GM12878 (cell line): ENCODE measurements at regions not wholly inside any gene's neighbourhood (a gene's known extent, or its start where the extent isn't known, plus 50 kb on each side); places are given as distances from the start of the nearest gene placed in this dataset. TPM values are rescaled to one million over a fixed set of nuclear protein-coding genes. Genes with fewer than 3 reads are reported as not detected.

Source experiments
- ATAC-seq: fragments of 200-7000 bp; cut with Tn5 transposase; 3 replicates; pipeline ENCODE4 v1.9.1; 2020; ENCODE audit warnings: mild to moderate bottlenecking, moderate library complexity
- BruUV-seq: library from RNA; stranded (reverse); fragments of 400-500 nt; replicated peaks from 2 replicates; lab custom pipeline; 2021; lab: Mats Ljungman, UMichigan
- CTCF ChIA-PET: fragments of 300-600 bp; sonication (Branson Sonifier 250); formaldehyde crosslinking; extraction: SDS; loops from one replicate; lab custom pipeline; 2021; ENCODE audit warnings: inconsistent platforms; lab: Yijun Ruan, JAX
- POLR2A ChIA-PET: fragments of 350-600 bp; formaldehyde crosslinking; extraction: SDS; loops from one replicate; lab custom pipeline; 2021; ENCODE audit warnings: inconsistent platforms; lab: Charles Lee
- RAD21 ChIA-PET: fragments of 300-600 bp; sonication (Branson Sonifier 250); formaldehyde crosslinking; loops from one replicate; lab custom pipeline; 2023; ENCODE audit warnings: antibody characterized with exemption; ENCODE audit not compliant: unreplicated experiment; lab: Charles Lee
- SMC1A ChIA-PET: fragments of 300-600 bp; sonication (Branson Sonifier 250); formaldehyde crosslinking; loops from one replicate; lab custom pipeline; 2023; ENCODE audit not compliant: unreplicated experiment, uncharacterized antibody; lab: Charles Lee
- DNase-seq: peaks from one replicate; pipeline ENCODE4 v3.0.0-alpha.2; 2011; ENCODE audit warnings: low read depth, low spot score
- FAIRE-seq: peaks from 3 replicates; lab custom pipeline; 2011; peaks lifted over from hg19 to GRCh38; lab: Jason Lieb, UNC
- H2AFZ ChIP-seq: 2 replicates; pipeline ENCODE4 v1.6.0; 2011; ENCODE audit warnings: low read depth, low read length, control low read depth; ENCODE audit not compliant: control insufficient read depth
- H3K27ac ChIP-seq: 2 replicates; pipeline ENCODE4 v1.5.1; 2011; ENCODE audit warnings: control low read depth; ENCODE audit not compliant: control insufficient read depth, insufficient read depth
- H3K27me3 ChIP-seq, 2 experiments: replicated peaks in 1 of 2; 2 replicates each; pipeline versions ENCODE4 v1.6.0 to v1.6.1; 2011; ENCODE audit warnings: low read length in 1 of 2; ENCODE audit not compliant: control insufficient read depth in 2 of 2, insufficient read depth in 2 of 2
- H3K36me3 ChIP-seq, 2 experiments: 2 replicates each; pipeline ENCODE4 v1.5.1; 2011; ENCODE audit warnings: low read length in 1 of 2; ENCODE audit not compliant: control insufficient read depth in 2 of 2, insufficient read depth in 2 of 2
- H3K4me1 ChIP-seq: 2 replicates; pipeline ENCODE4 v1.6.1; 2011; ENCODE audit warnings: mild to moderate bottlenecking, low read length, moderate library complexity, mixed read lengths; ENCODE audit not compliant: control insufficient read depth, insufficient read depth
- H3K4me2 ChIP-seq: 2 replicates; pipeline ENCODE4 v1.6.0; 2011; ENCODE audit warnings: control low read depth; ENCODE audit not compliant: control insufficient read depth, insufficient read depth
- H3K4me3 ChIP-seq: fragments of 200-600 bp; sonication (generic); 2 replicates; pipeline ENCODE4 v1.5.1; 2016
- H3K79me2 ChIP-seq: 2 replicates; pipeline ENCODE4 v1.6.0; 2011; ENCODE audit warnings: low read length; ENCODE audit not compliant: control insufficient read depth, insufficient read depth
- H3K9ac ChIP-seq: 2 replicates; pipeline ENCODE4 v1.8.0; 2011; ENCODE audit warnings: low read length, control low read depth, mixed read lengths; ENCODE audit not compliant: control insufficient read depth, insufficient read depth
- H3K9me3 ChIP-seq: replicated peaks from 3 replicates; pipeline ENCODE4 v1.5.1; 2011; ENCODE audit warnings: mild to moderate bottlenecking, low read length; ENCODE audit not compliant: control insufficient read depth, insufficient read depth
- H4K20me1 ChIP-seq: 2 replicates; pipeline ENCODE4 v1.6.0; 2011; ENCODE audit not compliant: control insufficient read depth, insufficient read depth
- ASH2L ChIP-seq: fragments of 300-600, 200-600 bp; sonication (generic); IDR thresholded peaks from 2 replicates; pipeline ENCODE4 v1.6.1; 2017; ENCODE audit warnings: low read depth, mild to moderate bottlenecking, borderline replicate concordance
- CREB1 ChIP-seq: IDR thresholded peaks from 2 replicates; pipeline ENCODE4 v1.6.1; 2012; ENCODE audit warnings: low read depth, mild to moderate bottlenecking, inconsistent platforms
- E2F4 ChIP-seq: IDR thresholded peaks from 2 replicates; pipeline ENCODE4 v1.6.1; 2012; ENCODE audit warnings: low read depth, low read length, improper control_type of control experiment
- ELK1 ChIP-seq: IDR thresholded peaks from 2 replicates; pipeline ENCODE4 v1.6.1; 2012; ENCODE audit warnings: low read depth, low read length, improper control_type of control experiment
- MEF2A ChIP-seq: IDR thresholded peaks from 2 replicates; pipeline ENCODE4 v1.6.1; 2011; ENCODE audit warnings: low read depth, mild to moderate bottlenecking, low read length, moderate library complexity; ENCODE audit not compliant: insufficient read depth
- MEF2B ChIP-seq: fragments of 450-650 bp; IDR thresholded peaks from 2 replicates; pipeline ENCODE4 v1.6.1; 2018; ENCODE audit warnings: mild to moderate bottlenecking, moderate library complexity; ENCODE audit not compliant: partially characterized antibody, poor library complexity, severe bottlenecking
- NFIC ChIP-seq: IDR thresholded peaks from 2 replicates; pipeline ENCODE4 v1.6.1; 2012; ENCODE audit warnings: low read depth, mild to moderate bottlenecking, inconsistent platforms, low read length, moderate library complexity
- NFYA ChIP-seq: IDR thresholded peaks from 2 replicates; pipeline ENCODE4 v1.6.1; 2011; ENCODE audit warnings: low read depth, mild to moderate bottlenecking, low read length, improper control_type of control experiment, borderline replicate concordance
- NR2C1 ChIP-seq: fragments of 450-650 bp; IDR thresholded peaks from 2 replicates; pipeline ENCODE4 v1.6.1; 2017; ENCODE audit warnings: antibody characterized with exemption, mild to moderate bottlenecking, moderate library complexity
- NR2F1 ChIP-seq: fragments of 450-650 bp; conservative IDR thresholded peaks from 2 replicates; pipeline ENCODE4 v1.6.1; 2017; ENCODE audit warnings: mild to moderate bottlenecking
- RUNX3 ChIP-seq: IDR thresholded peaks from 2 replicates; pipeline ENCODE4 v1.6.1; 2012; ENCODE audit warnings: low read length, inconsistent platforms
- SIN3A ChIP-seq: IDR thresholded peaks from 2 replicates; pipeline ENCODE4 v1.6.1; 2012; ENCODE audit warnings: low read depth, low read length, improper control_type of control experiment
- SMAD1 ChIP-seq: fragments of 450-650 bp; IDR thresholded peaks from 2 replicates; pipeline ENCODE4 v1.6.1; 2018; ENCODE audit warnings: mild to moderate bottlenecking, low read depth; ENCODE audit not compliant: partially characterized antibody
- USF1 ChIP-seq: IDR thresholded peaks from 2 replicates; pipeline ENCODE4 v1.6.1; 2011; ENCODE audit warnings: borderline replicate concordance, low read depth, mild to moderate bottlenecking, moderate library complexity, mixed read lengths, low read length; ENCODE audit not compliant: insufficient read depth; ENCODE audit errors: extremely low read length
- WGBS: methylation state at CpG from one replicate; pipeline ENCODE4 v1.1.6; 2016; ENCODE audit warnings: low lambda C conversion rate; ENCODE audit not compliant: insufficient replicate concordance, insufficient coverage; ENCODE audit errors: missing lambda C conversion rate; 5-methylcytosine and 5-hydroxymethylcytosine counted together
- in situ Hi-C: fragments of 300-500 bp; cut with MboI; formaldehyde crosslinking; loops from 9 replicates; pipeline ENCODE4 v1.14.3; 2018; ENCODE audit warnings: mixed read lengths
- intact Hi-C: fragments of 100-400 bp; cut with micrococcal nuclease; formaldehyde crosslinking; loops from one replicate; pipeline ENCODE4 v1.14.2; 2022; ENCODE audit not compliant: unreplicated experiment
- small RNA-seq: library from RNA; depleted of rRNA; stranded (forward); fragments of <200 nt; gene quantifications from one replicate; pipeline ENCODE3, GENCODE V24; 2014

- H3K4me3 ChIP-seq, result no peak overlapping the region
- H3K36me3 ChIP-seq, result no peaks in the 10 kb centered on the region
- no peaks in the 10 kb centered on the region for H4K20me1 ChIP-seq
- H2AFZ ChIP-seq, result no peak overlapping the region
- no peak overlapping the region for H3K27ac ChIP-seq
- ChIA-PET RAD21 (no interaction called here), CTCF (interaction anchor here (0.6 kb wide), 2 partner anchors 66 to 1817 kb away, joined by 3 read pairs; no protein-coding TSS in a partner anchor), POLR2A (no interaction called here), SMC1A (interaction anchor here (0.6 to 0.9 kb wide), 2 partner anchors 114 to 796 kb away, joined by 3 to 4 read pairs; no protein-coding TSS in a partner anchor)
- H3K4me1 ChIP-seq, result no peaks in the 10 kb centered on the region
- in situ Hi-C loops, result no loop called here
- DNase-seq (no peak), ATAC-seq (no peak), FAIRE-seq (no peak)
- no peaks in the 10 kb centered on the region for H3K79me2 ChIP-seq
- no TSS peak for BruUV-seq
- H3K4me2 ChIP-seq, result no peak overlapping the region
- WGBS, result 6% methylated on average over 2 of the region's 2 CpGs
- intact Hi-C loops, result no loop called here
- no peaks in the 10 kb centered on the region for H3K9me3 ChIP-seq
- H3K27me3 ChIP-seq, result no peaks in the 10 kb centered on the region
- TF ChIP-seq NR2C1 (no peak), ASH2L (no peak), NFIC (no peak), ELK1 (no peak), MEF2B (no peak), SIN3A (no peak), NFYA (no peak), MEF2A (no peak), SMAD1 (no peak), NR2F1 (no peak), CREB1 (no peak), USF1 (no peak), RUNX3 (no peak), E2F4 (no peak)
- H3K9ac ChIP-seq, result no peak overlapping the region
These were observed 60.2 kb upstream of the STEAP1 start for GRCh38 chr7:90094030-90094429.

Small RNAs in the stretch of these regions (small RNA-seq; reads per million reads assigned to genes)
- not detected for gene RNU6-274P
